HCT116 (cell line): ENCODE measurements at regions not wholly inside any gene's neighbourhood (a gene's known extent, or its start where the extent isn't known, plus 50 kb on each side); places are given as distances from the start of the nearest gene placed in this dataset.

Experiments
- CEBPB ChIP-seq: IDR thresholded peaks from 2 replicates; pipeline ENCODE4 v1.6.1; 2012; ENCODE audit warnings: low read depth
- CTCF ChIP-seq, 3 experiments: fragments of 200-600 bp in 1 of 3; sonication (generic) in 1 of 3; IDR thresholded peaks in 2 of 3; conservative IDR thresholded peaks in 1 of 3; 2 replicates each; pipeline ENCODE4 v1.5.1; 2012 to 2017; ENCODE audit warnings: low read depth in 2 of 3, low read length in 2 of 3, antibody characterized with exemption in 1 of 3, borderline replicate concordance in 1 of 3, control low read depth in 1 of 3, mild to moderate bottlenecking in 1 of 3, mixed read lengths in 1 of 3, mixed run types in 1 of 3, moderate library complexity in 1 of 3; ENCODE audit not compliant: insufficient read depth in 1 of 3
- EZH2phosphoT487 ChIP-seq: fragments of 200-600 bp; IDR thresholded peaks from 2 replicates; pipeline ENCODE4 v1.6.1; 2018; ENCODE audit warnings: antibody characterized with exemption, borderline replicate concordance
- POLR2A ChIP-seq: IDR thresholded peaks from 2 replicates; pipeline ENCODE4 v1.7.0; 2011; ENCODE audit warnings: borderline replicate concordance; ENCODE audit not compliant: insufficient read depth, insufficient read length; ENCODE audit errors: extremely low read depth
- TF ChIP-seq, protein P1 (sequence below): IDR thresholded peaks from 2 replicates; pipeline ENCODE4 v1.6.1; 2012

DNA sequence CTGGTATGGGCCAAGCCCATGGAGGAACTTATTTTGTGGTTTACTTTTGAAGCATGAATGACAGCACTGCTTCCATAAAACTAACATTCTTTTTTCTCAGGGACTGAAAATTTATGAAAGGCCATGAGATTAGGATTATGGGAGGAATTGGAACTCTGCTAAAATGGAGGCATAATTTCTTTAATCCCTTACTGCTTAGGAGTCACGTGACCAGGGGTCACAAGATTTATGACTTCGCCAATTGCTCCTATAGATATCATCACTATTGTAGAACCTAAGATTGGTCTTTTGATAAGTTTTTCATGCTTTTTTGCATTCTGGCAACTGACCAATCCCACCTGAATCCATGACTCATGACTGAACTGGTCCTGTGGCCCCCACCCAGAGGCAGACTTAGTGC is 495.7 kb upstream of the VRK2 start:
- TF ChIP-seq CTCF (IDR thresholded peaks at IDR 0.05 in 2 of 3, conservative IDR thresholded peaks at IDR 0.05 in 1 of 3; ENCODE audit: borderline replicate concordance in 1 of 3, insufficient read depth in 1 of 3, low read depth in 2 of 3, low read length in 2 of 3) (no peak), EZH2phosphoT487 (no peak), POLR2A (no peak), CEBPB (no peak)
- TF ChIP-seq, protein P1, sequence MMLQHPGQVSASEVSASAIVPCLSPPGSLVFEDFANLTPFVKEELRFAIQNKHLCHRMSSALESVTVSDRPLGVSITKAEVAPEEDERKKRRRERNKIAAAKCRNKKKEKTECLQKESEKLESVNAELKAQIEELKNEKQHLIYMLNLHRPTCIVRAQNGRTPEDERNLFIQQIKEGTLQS, result no peak
